ENCODE measurements at regions not wholly inside any gene's neighbourhood (a gene's known extent, or its start where the extent isn't known, plus 50 kb on each side); places are given as distances from the start of the nearest gene placed in this dataset.

- TF ChIP-seq CTCF (IDR thresholded peaks at IDR 0.05): no peak
- no peak for TF ChIP-seq EZH2 (IDR thresholded peaks at IDR 0.05)
Observed at GRCh38 chr11:122045181-122045586, 70.8 kb downstream of the BLID start.
